Epithelial cell of esophagus (primary cell): ENCODE measurements at regions not wholly inside any gene's neighbourhood (a gene's known extent, or its start where the extent isn't known, plus 50 kb on each side); places are given as distances from the start of the nearest gene placed in this dataset.

ENCODE experiments used
- DNase-seq: peaks from one replicate; pipeline ENCODE4 v3.0.0; 2010; ENCODE audit warnings: low read depth
- H3K4me3 ChIP-seq: 2 replicates; pipeline ENCODE4 v1.5.1; 2011; ENCODE audit warnings: mild to moderate bottlenecking, low read length, control low read depth
- TF ChIP-seq, protein P1 (sequence below): IDR thresholded peaks from 2 replicates; pipeline ENCODE4 v1.5.1; 2011; ENCODE audit warnings: low read depth, mild to moderate bottlenecking, low read length, control low read depth, inconsistent platforms; ENCODE audit not compliant: insufficient read depth; ENCODE audit errors: missing control alignments

DNA sequence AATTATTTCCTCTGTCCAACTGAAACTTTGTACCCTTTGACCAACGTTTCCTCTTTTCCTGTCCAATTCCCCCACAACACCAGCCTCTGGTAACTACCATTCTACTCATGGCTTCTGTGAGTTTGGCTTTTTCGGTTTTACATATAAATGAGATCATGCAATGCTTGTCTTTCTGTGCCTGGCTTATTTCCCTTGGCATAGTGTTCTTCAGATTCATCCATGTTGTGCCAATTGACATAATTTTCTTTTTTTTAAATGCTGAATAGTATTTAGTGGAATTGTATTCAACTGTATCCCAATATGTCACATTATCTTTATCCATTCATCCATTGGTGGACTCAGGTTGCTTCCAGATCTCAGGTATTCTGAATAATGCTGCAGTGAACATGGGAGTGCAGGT, 222.5 kb upstream of the GALNTL6 start:
- H3K4me3 ChIP-seq, result no peak overlapping the region
- TF ChIP-seq, protein P1, sequence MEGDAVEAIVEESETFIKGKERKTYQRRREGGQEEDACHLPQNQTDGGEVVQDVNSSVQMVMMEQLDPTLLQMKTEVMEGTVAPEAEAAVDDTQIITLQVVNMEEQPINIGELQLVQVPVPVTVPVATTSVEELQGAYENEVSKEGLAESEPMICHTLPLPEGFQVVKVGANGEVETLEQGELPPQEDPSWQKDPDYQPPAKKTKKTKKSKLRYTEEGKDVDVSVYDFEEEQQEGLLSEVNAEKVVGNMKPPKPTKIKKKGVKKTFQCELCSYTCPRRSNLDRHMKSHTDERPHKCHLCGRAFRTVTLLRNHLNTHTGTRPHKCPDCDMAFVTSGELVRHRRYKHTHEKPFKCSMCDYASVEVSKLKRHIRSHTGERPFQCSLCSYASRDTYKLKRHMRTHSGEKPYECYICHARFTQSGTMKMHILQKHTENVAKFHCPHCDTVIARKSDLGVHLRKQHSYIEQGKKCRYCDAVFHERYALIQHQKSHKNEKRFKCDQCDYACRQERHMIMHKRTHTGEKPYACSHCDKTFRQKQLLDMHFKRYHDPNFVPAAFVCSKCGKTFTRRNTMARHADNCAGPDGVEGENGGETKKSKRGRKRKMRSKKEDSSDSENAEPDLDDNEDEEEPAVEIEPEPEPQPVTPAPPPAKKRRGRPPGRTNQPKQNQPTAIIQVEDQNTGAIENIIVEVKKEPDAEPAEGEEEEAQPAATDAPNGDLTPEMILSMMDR, result no peak
- no peak for DNase-seq

DNA sequence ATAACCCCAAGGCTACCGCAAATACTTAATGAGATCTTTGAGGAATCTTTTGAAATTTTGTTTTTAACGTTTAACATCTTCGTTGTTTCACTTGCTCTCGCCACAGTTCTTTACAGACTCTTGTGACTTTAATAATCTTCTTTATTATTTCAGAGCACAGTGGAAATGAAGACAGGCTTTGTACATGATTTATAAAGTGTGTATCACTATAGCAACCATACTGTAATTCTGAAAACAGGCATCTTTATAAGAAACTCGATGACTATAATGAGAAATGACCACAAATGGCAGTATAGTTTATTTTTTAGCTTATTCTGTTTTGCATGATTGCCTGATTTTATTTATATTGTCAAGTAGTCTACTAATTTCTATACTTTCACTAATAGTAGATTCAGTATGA, 224.4 kb upstream of the GALNTL6 start:
- DNase-seq, result no peak
- H3K4me3 ChIP-seq, result no peak overlapping the region
- TF ChIP-seq, protein P1, result no peak

DNA sequence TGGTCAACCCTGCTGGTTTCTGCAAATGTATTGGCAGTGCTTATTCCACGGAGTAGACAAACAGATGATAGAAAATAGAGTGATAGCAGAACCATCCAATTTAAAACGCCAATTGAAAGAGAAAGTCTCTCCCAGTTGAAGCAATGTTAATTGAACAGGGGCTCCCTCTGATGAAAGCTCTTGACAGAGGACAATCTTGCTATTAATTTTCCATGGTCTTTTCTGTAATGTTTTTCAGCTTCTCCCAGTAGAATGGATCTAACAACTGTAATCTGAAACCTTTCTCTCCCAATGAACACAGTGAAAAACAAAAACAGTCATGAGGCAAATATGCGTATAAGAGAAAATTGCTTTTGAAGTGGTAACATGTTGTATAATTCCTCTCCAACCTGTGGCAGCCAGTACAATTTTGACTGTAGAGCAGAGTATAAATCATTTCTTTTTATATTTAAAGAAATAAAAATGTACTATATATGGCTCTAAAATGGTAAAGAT, 225.1 kb upstream of the GALNTL6 start:
- DNase-seq, result no peak
- H3K4me3 ChIP-seq, result no peak overlapping the region
- TF ChIP-seq, protein P1, result no peak

DNA sequence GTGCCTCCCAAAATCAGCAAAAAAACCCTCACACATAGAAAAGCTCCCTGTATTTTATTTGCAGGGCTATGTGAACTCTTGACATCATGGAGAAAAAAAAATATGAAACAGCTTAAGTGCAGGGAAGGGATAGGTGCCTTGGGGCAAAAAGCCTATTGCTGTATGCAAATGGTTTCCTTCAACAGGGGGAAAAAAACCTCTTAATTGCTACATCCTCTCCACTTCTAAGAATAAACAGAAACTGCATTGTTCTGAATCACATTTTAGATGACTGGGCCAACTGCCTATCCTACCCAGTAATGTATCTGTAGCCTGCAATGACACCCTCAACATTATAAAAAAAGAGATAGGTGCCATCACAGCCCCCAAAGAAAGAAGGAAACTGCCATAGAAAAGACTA, 229.4 kb upstream of the GALNTL6 start:
- TF ChIP-seq, protein P1, result no peak
- DNase-seq, result no peak
- H3K4me3 ChIP-seq, result no peak overlapping the region

DNA sequence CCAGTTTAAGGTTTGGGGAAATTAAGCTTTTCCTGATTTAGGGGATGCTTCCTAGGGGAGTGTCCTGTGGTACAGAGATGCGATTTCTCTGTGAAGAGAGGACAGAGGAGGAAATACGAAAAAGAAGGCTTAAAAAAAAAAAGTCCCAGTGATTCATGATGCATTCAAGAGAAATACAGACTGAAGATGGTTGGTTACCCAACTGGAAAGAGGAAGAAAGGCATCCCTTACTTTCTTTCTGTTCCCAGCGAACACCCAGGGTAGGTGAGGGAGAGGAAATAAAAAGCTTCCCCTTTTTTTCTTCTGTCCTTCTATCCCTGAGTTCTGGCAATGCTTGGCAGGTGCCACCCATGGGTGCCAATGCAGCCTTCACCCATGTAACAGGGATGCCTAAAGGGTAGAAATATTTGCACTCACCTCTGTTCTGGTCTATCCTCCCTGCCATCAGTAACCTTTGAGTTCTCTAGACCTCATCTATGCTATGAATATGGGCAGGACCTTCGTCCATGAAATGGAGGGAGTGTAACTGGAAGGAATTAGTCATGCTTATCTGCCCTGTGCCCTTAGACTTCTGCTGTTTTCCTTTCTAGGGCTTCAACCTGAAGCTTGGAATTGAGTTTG, 230.1 kb upstream of the GALNTL6 start:
- no peak for DNase-seq
- TF ChIP-seq, protein P1, result no peak
- no peak overlapping the region for H3K4me3 ChIP-seq

DNA sequence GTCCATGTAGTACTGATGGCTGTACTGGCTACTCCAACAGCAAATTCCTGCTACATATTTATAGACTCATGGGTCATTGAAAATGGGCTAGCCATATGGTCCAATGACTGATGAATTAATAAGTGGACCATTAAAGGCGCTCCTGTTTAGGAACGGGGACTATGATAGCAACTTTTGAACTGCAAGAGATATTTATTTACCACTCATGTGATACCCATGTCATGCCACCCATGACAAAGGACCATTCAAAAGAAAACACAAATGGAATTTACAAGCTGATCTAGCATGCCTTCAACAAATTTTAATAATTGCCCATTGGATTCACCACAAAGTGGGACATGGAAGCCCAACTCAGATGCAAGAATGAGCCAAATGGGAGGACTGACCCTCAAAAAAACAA, 240.0 kb upstream of the GALNTL6 start:
- no peak overlapping the region for H3K4me3 ChIP-seq
- TF ChIP-seq, protein P1, result no peak
- DNase-seq, result no peak
